ENCODE measurements at regions not wholly inside any gene's neighbourhood (a gene's known extent, or its start where the extent isn't known, plus 50 kb on each side); places are given as distances from the start of the nearest gene placed in this dataset.

DNA sequence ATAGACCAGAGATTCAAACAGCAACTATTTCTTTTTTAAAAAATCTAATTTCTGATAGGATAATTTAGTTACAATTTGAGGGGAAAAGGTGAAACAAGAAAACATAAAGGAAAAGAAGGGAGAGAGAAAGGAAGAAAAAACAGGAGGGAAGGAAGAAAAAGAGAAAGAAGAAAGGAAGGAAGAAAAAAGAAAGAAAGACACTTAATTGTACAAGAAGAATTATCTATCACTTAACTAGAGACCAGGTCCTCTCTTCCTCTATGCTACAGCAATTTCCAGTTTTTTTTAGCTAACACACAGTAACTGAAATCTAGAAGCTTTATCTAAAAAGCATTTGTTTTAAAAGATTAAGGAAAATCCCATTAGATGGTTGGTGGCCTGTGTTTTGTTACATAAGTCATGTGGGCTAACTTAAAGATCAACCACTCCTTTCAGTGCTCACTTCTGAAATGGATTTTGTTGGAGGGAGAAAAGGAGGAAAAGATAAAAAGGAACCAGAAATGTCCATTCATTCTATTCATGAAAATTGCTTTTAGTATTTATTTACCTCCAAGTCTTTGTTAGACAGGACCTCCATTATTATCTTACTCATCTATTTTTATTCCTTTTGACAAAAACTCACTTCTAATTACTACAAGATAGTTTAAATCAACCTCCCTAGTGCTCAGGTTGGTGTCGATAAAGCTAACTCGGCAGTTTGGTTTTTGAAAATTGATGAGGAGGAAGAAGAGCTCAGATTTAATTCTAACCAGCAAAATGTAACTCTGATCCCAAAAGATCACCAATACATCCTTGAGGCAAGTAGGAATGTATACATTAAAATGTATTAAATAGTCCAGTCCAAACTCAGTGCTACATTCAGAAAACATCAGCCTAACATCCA is 251.5 kb upstream of the FN1 start:
- DNase-seq (ENCODE audit: low read depth in 1 of 2, low spot score in 2 of 2), result no peak
- no peak overlapping the region for H2BK15ac ChIP-seq (ENCODE audit: low read length)
- no peak overlapping the region for H4K91ac ChIP-seq (replicated peaks; ENCODE audit: insufficient read length, low read length)
- no peak overlapping the region for H2BK5ac ChIP-seq (ENCODE audit: low read depth, low read length)
- no peak overlapping the region for H3K4me2 ChIP-seq (ENCODE audit: insufficient read depth in 1 of 2, low read depth in 2 of 2, low read length in 2 of 2)
- H3K14ac ChIP-seq (ENCODE audit: insufficient read length), result no peak overlapping the region
- H4K5ac ChIP-seq (ENCODE audit: insufficient read length, low read depth, low read length), result no peak overlapping the region
- H3K56ac ChIP-seq (replicated peaks; ENCODE audit: insufficient read length, low read depth, low read length), result no peak overlapping the region
- H2AK5ac ChIP-seq (ENCODE audit: low read depth, low read length), result no peak overlapping the region
- no peak overlapping the region for H3K4me3 ChIP-seq (ENCODE audit: extremely low read depth in 1 of 4, insufficient read depth in 2 of 4, low read depth in 3 of 4, low read length in 4 of 4)
- no peak overlapping the region for H3K23ac ChIP-seq (ENCODE audit: insufficient read length)
- ChIA-PET CTCF (ENCODE audit: partially characterized antibody) (no interaction called here), POLR2A (ENCODE audit: partially characterized antibody) (no interaction called here)
- no peaks in the 10 kb centered on the region for H3K36me3 ChIP-seq (ENCODE audit: control insufficient read depth in 2 of 4, insufficient read depth in 4 of 4, low read length in 3 of 4)
- no peak overlapping the region for H3K4ac ChIP-seq (replicated peaks; ENCODE audit: insufficient read length, low read depth, low read length)
- H3K18ac ChIP-seq (ENCODE audit: extremely low read depth, low read length), result no peak overlapping the region
- no peak overlapping the region for H2BK12ac ChIP-seq (ENCODE audit: low read depth, low read length)
- no peaks in the 10 kb centered on the region; a peak in 1 of 4 replicates for H3K9me3 ChIP-seq (ENCODE audit: insufficient read depth in 2 of 2, low read depth in 1 of 2, low read length in 1 of 2)
- H3K79me2 ChIP-seq (ENCODE audit: control insufficient read depth in 1 of 2, insufficient read depth in 2 of 2, low read length in 2 of 2), result no peaks in the 10 kb centered on the region
- no peak overlapping the region for H4K8ac ChIP-seq (ENCODE audit: extremely low read depth, insufficient read depth, low read length)
- H3K9ac ChIP-seq (replicated peaks in 1 of 4; ENCODE audit: extremely low read depth in 1 of 4, low read depth in 3 of 4, low read length in 3 of 4), result no peak overlapping the region
- H2BK20ac ChIP-seq (ENCODE audit: low read length), result no peak overlapping the region
- H3K27ac ChIP-seq (ENCODE audit: low read depth, low read length), result no peak overlapping the region
- no peaks in the 10 kb centered on the region for H3K79me1 ChIP-seq (ENCODE audit: low read depth, low read length)
- WGBS, 2 experiments (ENCODE audit: extremely low coverage in 1 of 2, insufficient coverage in 1 of 2, insufficient read length in 1 of 2, insufficient replicate concordance in 2 of 2, low coverage in 1 of 2, low lambda C conversion rate in 2 of 2, missing lambda C conversion rate in 1 of 2), result 95% methylated on average over 2 of the region's 2 CpGs; no CpG with 5 or more reads in 1 of the 2 experiments
- H2AFZ ChIP-seq (ENCODE audit: low read length), result no peak overlapping the region
- H2BK120ac ChIP-seq (replicated peaks; ENCODE audit: low read depth, low read length), result no peak overlapping the region
- TF ChIP-seq CHD1 (IDR thresholded peaks at IDR 0.05; ENCODE audit: low read depth, low read length) (no peak), BACH1 (IDR thresholded peaks at IDR 0.05; ENCODE audit: low read length) (no peak), PHF8 (conservative IDR thresholded peaks at IDR 0.05; ENCODE audit: low read depth, low read length) (no peak), KDM4A (IDR thresholded peaks at IDR 0.05; ENCODE audit: low read depth, low read length, severe bottlenecking) (no peak), TAF7 (optimal IDR thresholded peaks at IDR 0.05; ENCODE audit: borderline replicate concordance, low read depth, low read length) (no peak), RXRA (IDR thresholded peaks at IDR 0.05; ENCODE audit: insufficient read depth, low read depth, low read length) (no peak), NRF1 (IDR thresholded peaks at IDR 0.05; ENCODE audit: low read depth, low read length) (no peak)
- TF ChIP-seq, protein P1, sequence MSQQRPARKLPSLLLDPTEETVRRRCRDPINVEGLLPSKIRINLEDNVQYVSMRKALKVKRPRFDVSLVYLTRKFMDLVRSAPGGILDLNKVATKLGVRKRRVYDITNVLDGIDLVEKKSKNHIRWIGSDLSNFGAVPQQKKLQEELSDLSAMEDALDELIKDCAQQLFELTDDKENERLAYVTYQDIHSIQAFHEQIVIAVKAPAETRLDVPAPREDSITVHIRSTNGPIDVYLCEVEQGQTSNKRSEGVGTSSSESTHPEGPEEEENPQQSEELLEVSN (IDR thresholded peaks at IDR 0.05), result no peak
- TF ChIP-seq, protein P2, sequence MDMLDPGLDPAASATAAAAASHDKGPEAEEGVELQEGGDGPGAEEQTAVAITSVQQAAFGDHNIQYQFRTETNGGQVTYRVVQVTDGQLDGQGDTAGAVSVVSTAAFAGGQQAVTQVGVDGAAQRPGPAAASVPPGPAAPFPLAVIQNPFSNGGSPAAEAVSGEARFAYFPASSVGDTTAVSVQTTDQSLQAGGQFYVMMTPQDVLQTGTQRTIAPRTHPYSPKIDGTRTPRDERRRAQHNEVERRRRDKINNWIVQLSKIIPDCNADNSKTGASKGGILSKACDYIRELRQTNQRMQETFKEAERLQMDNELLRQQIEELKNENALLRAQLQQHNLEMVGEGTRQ (IDR thresholded peaks at IDR 0.05; ENCODE audit: low read length), result no peak
- no peak for FAIRE-seq
- H4K20me1 ChIP-seq (replicated peaks in 1 of 2; ENCODE audit: control insufficient read depth in 1 of 2, insufficient read depth in 2 of 2, low read length in 2 of 2), result no peaks in the 10 kb centered on the region
- H3K27me3 ChIP-seq (replicated peaks in 1 of 4; ENCODE audit: control insufficient read depth in 3 of 4, extremely low read depth in 1 of 4, insufficient read depth in 3 of 4, low read length in 3 of 4), result no peaks in the 10 kb centered on the region
- no peaks in the 10 kb centered on the region for H3K23me2 ChIP-seq (ENCODE audit: low read depth, low read length)
- no peaks in the 10 kb centered on the region for H3K4me1 ChIP-seq (replicated peaks in 1 of 4; ENCODE audit: control insufficient read depth in 3 of 4, insufficient read depth in 4 of 4, low read length in 3 of 4)

Data from H1 (cell line).